T1000 (cell line): ENCODE measurements at regions not wholly inside any gene's neighbourhood (a gene's known extent, or its start where the extent isn't known, plus 50 kb on each side); places are given as distances from the start of the nearest gene placed in this dataset.
"Not testable (repeated sequence)": the region's sequence is repeated elsewhere in the genome, so short reads cannot be mapped to it uniquely, and the experiment has no call there.

Experiments
- DNase-seq: peaks from one replicate; lab custom pipeline; 2025; ENCODE audit warnings: mixed read lengths; lab: John Stamatoyannopoulos, UW

GRCh38 chr6:115415378-115415777 lies 645.3 kb downstream of the FRK start:
- no peak for DNase-seq

GRCh38 chr6:115414916-115415315 lies 645.8 kb downstream of the FRK start:
- DNase-seq: not testable (repeated sequence)

GRCh38 chr6:115411756-115412155 lies 648.9 kb downstream of the FRK start:
- DNase-seq: no peak

GRCh38 chr6:115404446-115404845 lies 656.2 kb downstream of the FRK start:
- no peak for DNase-seq

- DNase-seq: no peak
Measured at GRCh38 chr6:115398607-115399006, 662.1 kb downstream of the FRK start.

- no peak for DNase-seq
Measured at GRCh38 chr6:115396112-115396906, 664.4 kb downstream of the FRK start.

- no peak for DNase-seq
Measured at GRCh38 chr6:115393821-115394220, 666.9 kb downstream of the FRK start.

GRCh38 chr6:115370202-115370601 lies 690.5 kb downstream of the FRK start:
- DNase-seq: no peak

GRCh38 chr6:115365783-115366182 lies 694.9 kb downstream of the FRK start:
- DNase-seq: no peak

- DNase-seq: no peak
Measured at GRCh38 chr6:115363379-115363778, 697.3 kb downstream of the FRK start.

- no peak for DNase-seq
Measured at GRCh38 chr6:115362234-115362633, 698.5 kb downstream of the FRK start.

GRCh38 chr6:115360602-115361325 lies 699.9 kb downstream of the FRK start:
- DNase-seq: no peak

GRCh38 chr6:115358616-115359015 lies 702.1 kb downstream of the FRK start:
- no peak for DNase-seq

- no peak for DNase-seq
Measured at GRCh38 chr6:115356371-115356770, 704.3 kb downstream of the FRK start.

GRCh38 chr6:115323001-115323400 lies 737.7 kb downstream of the FRK start:
- no peak for DNase-seq

- DNase-seq: no peak
Measured at GRCh38 chr6:115319823-115320222, 740.9 kb downstream of the FRK start.

GRCh38 chr6:115310156-115310555 lies 750.5 kb downstream of the FRK start:
- no peak for DNase-seq

- DNase-seq: no peak
Measured at GRCh38 chr6:115302731-115303130, 758.0 kb downstream of the FRK start.

- DNase-seq: no peak
Measured at GRCh38 chr6:115287467-115287866, 773.2 kb downstream of the FRK start.

- DNase-seq: no peak
Measured at GRCh38 chr6:115276881-115277565, 783.7 kb downstream of the FRK start.

- no peak for DNase-seq
Measured at GRCh38 chr6:115272311-115272710, 788.4 kb downstream of the FRK start.

GRCh38 chr6:115271434-115271833 lies 789.3 kb downstream of the FRK start:
- DNase-seq: no peak

- DNase-seq: no peak
Measured at GRCh38 chr6:115270953-115271352, 789.7 kb downstream of the FRK start.
